Hepatocyte (in vitro differentiated cells): ENCODE measurements at regions not wholly inside any gene's neighbourhood (a gene's known extent, or its start where the extent isn't known, plus 50 kb on each side); places are given as distances from the start of the nearest gene placed in this dataset.

ENCODE experiments used
- CTCF ChIP-seq: fragments of 200-600 bp; sonication (generic); IDR thresholded peaks from 2 replicates; pipeline ENCODE4 v1.5.1; 2016; ENCODE audit warnings: antibody characterized with exemption, mild to moderate bottlenecking; ENCODE audit not compliant: poor library complexity
- EZH2 ChIP-seq: fragments of 200-600 bp; sonication (generic); IDR thresholded peaks from 2 replicates; pipeline ENCODE4 v1.6.1; 2016; ENCODE audit warnings: antibody characterized with exemption, mild to moderate bottlenecking, borderline replicate concordance
- EZH2phosphoT487 ChIP-seq: fragments of 200-600 bp; sonication (generic); IDR thresholded peaks from one replicate; pipeline ENCODE4 v1.6.1; 2018; ENCODE audit warnings: antibody characterized with exemption, mild to moderate bottlenecking, low read depth, moderate library complexity; ENCODE audit not compliant: unreplicated experiment, severe bottlenecking

GRCh38 chr4:81806485-81806884 lies 334.8 kb upstream of the RASGEF1B start:
- TF ChIP-seq EZH2 (no peak), CTCF (no peak), EZH2phosphoT487 (no peak)
